ENCODE measurements at regions not wholly inside any gene's neighbourhood (a gene's known extent, or its start where the extent isn't known, plus 50 kb on each side); places are given as distances from the start of the nearest gene placed in this dataset.

DNA sequence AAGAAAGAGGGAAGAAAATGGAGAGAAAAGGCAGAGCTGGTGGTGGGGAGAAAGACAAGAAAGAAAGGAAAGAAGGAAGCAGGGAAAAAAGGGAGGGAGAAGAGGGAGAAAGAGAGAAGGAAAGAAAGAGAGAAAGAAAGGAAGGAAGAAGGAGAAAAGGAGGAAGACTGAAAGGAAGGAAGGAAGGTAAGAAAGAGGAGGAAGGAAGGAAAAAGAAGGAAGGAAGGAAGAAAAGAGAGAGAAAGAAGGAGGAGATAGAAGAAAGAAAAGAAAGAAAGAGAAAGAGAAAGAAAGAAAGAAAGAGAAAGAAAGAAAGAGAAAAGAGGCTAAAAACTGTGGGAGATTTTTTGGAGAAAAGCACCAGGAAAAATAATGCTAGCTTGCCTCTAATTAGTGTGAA, 561.4 kb upstream of the GOT2 start:
- H3K36me3 Mint-ChIP-seq (ENCODE audit: unreplicated experiment): no peaks in the 10 kb centered on the region
- H3K4me3 Mint-ChIP-seq (ENCODE audit: unreplicated experiment): no peak overlapping the region
- TF ChIP-seq CTCF (IDR thresholded peaks at IDR 0.05): no peak
- no peaks in the 10 kb centered on the region for H3K9me3 Mint-ChIP-seq (ENCODE audit: unreplicated experiment)
- no peaks in the 10 kb centered on the region for H3K27me3 Mint-ChIP-seq (ENCODE audit: unreplicated experiment)
- peaks cover 21% of the 10 kb centered on the region for H3K4me1 Mint-ChIP-seq (ENCODE audit: unreplicated experiment)
- DNase-seq (ENCODE audit: extremely low spot score, unreplicated experiment): no peak
- peak overlapping the region; percentile 16 for H3K27ac Mint-ChIP-seq (ENCODE audit: unreplicated experiment)

- DNase-seq (ENCODE audit: extremely low spot score, unreplicated experiment): no peak
- H3K27ac Mint-ChIP-seq (ENCODE audit: unreplicated experiment): no peak overlapping the region
- H3K4me1 Mint-ChIP-seq (ENCODE audit: unreplicated experiment): peaks cover 7% of the 10 kb centered on the region
- H3K27me3 Mint-ChIP-seq (ENCODE audit: unreplicated experiment): no peaks in the 10 kb centered on the region
- H3K9me3 Mint-ChIP-seq (ENCODE audit: unreplicated experiment): peaks cover 7% of the 10 kb centered on the region
- no peaks in the 10 kb centered on the region for H3K36me3 Mint-ChIP-seq (ENCODE audit: unreplicated experiment)
- no peak overlapping the region for H3K4me3 Mint-ChIP-seq (ENCODE audit: unreplicated experiment)
- no peak for TF ChIP-seq CTCF (IDR thresholded peaks at IDR 0.05)
Observed at GRCh38 chr16:59290718-59291117, 556.6 kb upstream of the GOT2 start.

- H3K9me3 Mint-ChIP-seq (ENCODE audit: unreplicated experiment): peaks cover 21% of the 10 kb centered on the region
- H3K4me1 Mint-ChIP-seq (ENCODE audit: unreplicated experiment): no peaks in the 10 kb centered on the region
- TF ChIP-seq CTCF (IDR thresholded peaks at IDR 0.05): no peak
- H3K27me3 Mint-ChIP-seq (ENCODE audit: unreplicated experiment): no peaks in the 10 kb centered on the region
- no peak for DNase-seq (ENCODE audit: extremely low spot score, unreplicated experiment)
- H3K27ac Mint-ChIP-seq (ENCODE audit: unreplicated experiment): no peak overlapping the region
- H3K36me3 Mint-ChIP-seq (ENCODE audit: unreplicated experiment): no peaks in the 10 kb centered on the region
- no peak overlapping the region for H3K4me3 Mint-ChIP-seq (ENCODE audit: unreplicated experiment)
Observed at GRCh38 chr16:59289151-59289550, 555.0 kb upstream of the GOT2 start.

- Mint-ChIP-seq H3K9me3 (ENCODE audit: unreplicated experiment) (peaks cover 3% of the 10 kb centered on the region), H3K4me3 (ENCODE audit: unreplicated experiment) (no peak overlapping the region), H3K27me3 (ENCODE audit: unreplicated experiment) (no peaks in the 10 kb centered on the region), H3K36me3 (ENCODE audit: unreplicated experiment) (no peaks in the 10 kb centered on the region), H3K4me1 (ENCODE audit: unreplicated experiment) (no peaks in the 10 kb centered on the region), H3K27ac (ENCODE audit: unreplicated experiment) (no peak overlapping the region)
- TF ChIP-seq CTCF (IDR thresholded peaks at IDR 0.05): no peak
- DNase-seq (ENCODE audit: extremely low spot score, unreplicated experiment): no peak
Observed at GRCh38 chr16:59274141-59274540, 540.0 kb upstream of the GOT2 start.

GRCh38 chr16:59263955-59264354, 529.8 kb upstream of the GOT2 start:
- Mint-ChIP-seq H3K4me1 (ENCODE audit: unreplicated experiment) (peaks cover 7% of the 10 kb centered on the region), H3K27ac (ENCODE audit: unreplicated experiment) (no peak overlapping the region), H3K27me3 (ENCODE audit: unreplicated experiment) (no peaks in the 10 kb centered on the region), H3K36me3 (ENCODE audit: unreplicated experiment) (no peaks in the 10 kb centered on the region), H3K4me3 (ENCODE audit: unreplicated experiment) (no peak overlapping the region), H3K9me3 (ENCODE audit: unreplicated experiment) (no peaks in the 10 kb centered on the region)
- DNase-seq (ENCODE audit: extremely low spot score, unreplicated experiment): no peak
- TF ChIP-seq CTCF (IDR thresholded peaks at IDR 0.05): no peak
